NCI-H69 (cell line): ENCODE measurements at regions not wholly inside any gene's neighbourhood (a gene's known extent, or its start where the extent isn't known, plus 50 kb on each side); places are given as distances from the start of the nearest gene placed in this dataset.
A peak's percentile ranks its signal among the peaks of the same experiment; 100 is the strongest.

ENCODE experiments used
- DNase-seq: peaks from one replicate; lab custom pipeline; 2025; lab: John Stamatoyannopoulos, UW

DNA sequence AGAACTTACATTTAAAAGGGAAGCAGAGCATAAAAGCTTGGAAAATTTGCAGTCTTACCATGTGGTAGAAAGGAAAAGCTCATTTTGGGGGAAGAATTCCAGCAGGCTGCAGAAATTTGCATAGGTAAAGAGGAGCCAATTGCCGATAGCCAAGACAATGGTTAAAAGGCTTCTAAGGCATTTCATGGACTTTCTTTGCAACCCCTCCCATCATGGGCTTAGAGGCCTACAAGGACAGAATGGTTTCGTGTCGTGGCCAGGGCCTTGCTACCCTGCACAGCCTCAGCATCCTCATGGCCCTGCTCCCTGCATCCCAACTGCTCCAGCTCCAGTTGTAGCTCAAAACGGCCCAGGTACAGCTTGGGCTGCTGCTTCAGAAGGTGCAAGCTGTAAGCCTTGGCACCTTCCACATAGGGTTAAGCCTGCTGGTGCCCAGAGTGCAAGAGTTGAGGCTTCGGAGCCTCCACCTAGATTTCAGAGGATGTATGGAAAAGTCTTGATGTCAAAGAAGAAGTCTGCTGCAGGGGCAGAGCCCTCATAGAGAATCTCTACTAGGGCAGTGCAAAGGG lies 420.3 kb downstream of the PCDH17 start:
- DNase-seq, result no peak

DNA sequence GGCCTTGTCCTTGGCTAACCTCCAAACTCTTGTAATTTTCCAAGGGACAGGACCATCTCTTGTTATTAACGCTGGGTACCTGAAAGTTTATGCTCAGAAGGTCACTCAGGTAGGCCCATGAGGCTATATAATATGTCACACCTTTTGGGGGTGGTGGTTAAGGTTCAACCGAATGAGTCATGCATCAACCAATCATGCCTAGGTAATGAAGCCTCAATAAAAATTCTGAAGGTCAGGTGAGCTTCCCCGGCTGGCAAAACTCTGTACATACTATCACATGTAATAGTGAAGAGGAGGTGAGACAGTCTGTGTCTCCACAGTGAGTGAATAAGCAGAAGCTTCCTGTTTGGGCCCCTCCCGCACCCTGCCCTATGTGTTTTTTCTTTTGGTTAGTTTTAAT lies 424.9 kb downstream of the PCDH17 start:
- DNase-seq, result no peak

DNA sequence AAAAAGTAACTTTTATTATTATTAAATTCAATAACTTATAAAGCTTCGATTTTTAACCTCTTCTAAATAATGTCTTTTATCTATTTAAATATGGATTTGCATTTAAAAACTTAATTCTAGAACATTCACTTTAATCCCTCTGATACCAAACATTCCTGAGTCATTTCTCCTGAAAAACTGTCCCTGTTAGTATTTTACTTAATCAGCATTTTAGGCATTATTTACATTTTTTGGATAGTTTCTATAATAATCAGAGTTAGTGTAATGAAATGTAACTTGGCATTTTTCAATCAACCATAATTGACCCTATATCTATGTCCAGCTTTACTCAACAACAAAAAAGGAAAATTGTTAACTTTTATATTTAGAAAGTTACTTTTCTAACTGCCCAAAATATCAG lies 428.1 kb downstream of the PCDH17 start:
- no peak for DNase-seq

DNA sequence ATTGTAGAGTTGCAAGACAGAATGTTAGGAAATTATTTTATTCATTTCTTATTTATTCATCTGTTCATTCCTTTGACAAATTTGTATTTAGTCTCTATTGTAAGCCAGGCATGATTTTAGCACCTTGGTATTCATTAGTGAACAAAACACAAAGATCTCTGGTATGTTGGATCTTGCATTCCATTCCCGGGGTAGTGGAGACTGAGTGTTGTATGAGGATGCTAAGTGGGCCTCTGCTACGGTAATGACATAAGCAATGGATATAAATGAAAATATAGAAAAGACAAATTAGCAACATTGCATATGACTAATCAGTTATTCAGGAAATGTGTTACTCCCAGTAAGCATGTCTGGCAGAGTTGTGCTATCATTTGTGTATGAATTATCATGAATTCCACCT lies 449.3 kb downstream of the PCDH17 start:
- no peak for DNase-seq

DNA sequence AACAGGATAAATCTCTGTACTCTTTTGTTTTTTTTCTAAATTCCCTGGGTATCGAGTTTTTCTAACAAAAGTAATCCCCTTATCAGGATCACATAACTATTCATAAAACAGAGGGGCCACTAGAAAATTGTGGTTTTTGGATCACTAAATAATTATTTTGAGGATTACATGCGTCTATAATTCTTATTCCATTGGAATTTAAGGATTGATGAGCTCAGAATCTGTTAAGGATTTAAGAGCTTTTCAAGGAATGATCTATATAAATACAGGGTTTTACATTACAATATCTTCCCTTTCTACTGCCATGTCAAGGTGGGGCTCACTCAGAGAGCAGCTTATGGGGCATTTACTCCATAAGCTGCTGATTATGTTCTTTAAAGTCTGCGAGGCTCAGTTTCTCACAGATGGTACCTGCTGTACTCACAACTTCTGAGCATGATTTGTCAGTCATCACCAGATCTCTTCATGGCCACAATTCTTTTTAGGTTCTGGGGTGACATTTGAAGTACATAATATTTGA lies 449.8 kb downstream of the PCDH17 start:
- DNase-seq, result no peak

DNA sequence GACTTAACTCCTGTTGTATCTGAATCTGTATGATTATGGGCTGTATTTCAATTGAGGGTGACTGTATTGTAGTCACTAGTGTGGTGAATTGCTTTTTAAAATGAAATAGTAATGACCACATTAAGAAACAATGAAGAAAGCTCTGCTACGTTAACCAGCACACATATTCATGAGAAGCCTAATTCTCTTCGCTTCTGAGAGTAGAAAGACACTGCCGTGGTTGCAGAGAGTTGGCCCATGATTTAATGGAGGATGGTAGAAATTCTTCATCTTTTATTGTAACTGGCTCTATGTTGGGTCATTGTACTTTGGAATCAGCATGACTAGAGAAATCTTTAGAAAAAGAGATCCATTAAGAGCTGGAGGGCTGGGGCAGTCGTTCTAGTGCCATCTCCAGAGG lies 451.5 kb downstream of the PCDH17 start:
- no peak for DNase-seq

DNA sequence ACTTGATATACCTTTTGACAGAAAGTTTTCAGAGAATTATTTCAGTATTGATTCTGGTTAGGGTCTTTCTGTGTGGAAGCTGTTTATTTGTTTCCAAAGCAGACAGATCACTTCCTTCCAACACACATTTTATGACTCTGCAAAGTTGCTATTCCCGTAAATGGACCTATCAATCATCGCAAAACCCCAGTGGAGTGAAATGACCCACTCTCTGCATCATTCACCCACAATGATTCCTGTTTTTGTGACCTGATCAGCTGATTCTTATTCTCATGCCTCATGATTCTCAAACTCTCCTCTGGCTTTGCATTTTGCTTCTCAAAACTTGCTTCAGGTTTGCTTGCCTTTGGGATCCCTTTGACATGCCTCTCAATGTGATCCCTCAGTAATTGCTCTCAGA lies 453.7 kb downstream of the PCDH17 start:
- no peak for DNase-seq

DNA sequence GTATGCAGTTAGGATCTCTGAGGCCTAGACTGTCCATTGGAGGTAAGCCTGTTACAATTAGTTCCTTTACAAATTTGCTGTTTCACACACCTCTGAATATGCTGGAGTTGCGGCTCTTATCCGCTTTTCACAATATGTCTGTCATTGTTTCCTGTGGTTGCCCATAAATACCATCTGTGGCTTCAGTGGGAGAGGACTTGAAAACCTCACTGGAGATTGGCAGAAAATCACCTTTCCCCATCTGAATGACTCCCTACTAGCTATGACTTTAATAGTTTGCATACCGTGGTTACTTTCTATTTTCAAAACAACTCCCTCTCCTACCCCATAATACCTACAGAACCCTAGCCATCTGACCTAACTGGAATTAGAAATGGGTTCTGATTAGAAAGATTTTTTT lies 454.3 kb downstream of the PCDH17 start:
- no peak for DNase-seq

DNA sequence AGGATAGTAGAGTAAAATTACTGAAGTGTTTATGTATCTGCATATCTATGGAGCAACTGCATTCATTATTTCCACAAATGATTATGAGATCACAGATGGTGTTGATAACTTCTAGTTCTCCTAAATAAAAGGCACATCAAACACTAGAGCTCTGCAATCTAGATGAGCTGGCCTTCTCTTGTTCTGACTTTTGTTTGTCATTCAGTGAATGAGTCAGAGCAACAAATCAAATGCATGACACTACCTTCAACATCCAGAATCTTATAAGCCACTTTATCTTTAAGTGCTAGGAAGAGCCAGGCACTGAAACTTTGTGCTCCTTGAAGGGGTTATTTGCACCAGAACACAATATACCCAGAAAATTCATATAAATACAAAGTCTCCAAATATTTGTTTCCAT lies 456.0 kb downstream of the PCDH17 start:
- DNase-seq, result no peak

DNA sequence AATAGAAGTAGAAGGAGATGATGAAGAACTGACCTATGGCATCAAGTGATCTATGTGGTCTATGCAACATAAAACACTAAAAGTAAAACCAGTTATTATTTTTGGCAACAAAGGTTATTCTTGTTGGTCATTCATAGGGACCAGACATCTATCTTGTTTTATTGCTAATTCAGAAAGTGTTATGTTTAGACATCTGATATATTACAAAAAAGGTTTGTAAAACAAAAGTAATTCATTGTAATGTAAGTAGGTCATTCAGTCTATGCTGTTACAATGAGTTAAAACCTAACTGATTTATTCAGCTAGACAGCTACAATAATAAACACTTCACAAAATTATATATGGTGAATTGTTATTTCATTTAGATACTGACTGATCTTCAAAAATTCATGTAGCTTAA lies 461.9 kb downstream of the PCDH17 start:
- DNase-seq, result no peak

DNA sequence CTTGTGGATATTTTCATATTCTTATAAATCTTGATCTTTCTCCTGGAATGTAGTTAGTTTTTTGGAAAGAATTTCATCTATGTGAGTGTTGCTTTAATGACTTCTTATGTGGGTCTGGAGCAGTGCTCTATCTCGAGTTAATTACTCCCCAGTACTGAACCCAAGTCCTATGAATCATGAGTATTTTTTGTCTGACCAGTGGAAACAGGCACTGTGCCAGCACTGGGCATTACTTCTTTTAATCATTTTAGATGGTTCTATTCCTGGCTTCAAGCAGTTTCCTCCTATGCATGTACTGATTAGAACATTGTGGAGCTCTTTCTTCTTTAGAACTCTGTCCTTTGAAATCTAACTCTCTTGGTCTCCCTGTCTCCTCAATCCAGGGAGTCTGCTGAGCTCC lies 466.3 kb downstream of the PCDH17 start:
- peak; percentile 3 for DNase-seq

DNA sequence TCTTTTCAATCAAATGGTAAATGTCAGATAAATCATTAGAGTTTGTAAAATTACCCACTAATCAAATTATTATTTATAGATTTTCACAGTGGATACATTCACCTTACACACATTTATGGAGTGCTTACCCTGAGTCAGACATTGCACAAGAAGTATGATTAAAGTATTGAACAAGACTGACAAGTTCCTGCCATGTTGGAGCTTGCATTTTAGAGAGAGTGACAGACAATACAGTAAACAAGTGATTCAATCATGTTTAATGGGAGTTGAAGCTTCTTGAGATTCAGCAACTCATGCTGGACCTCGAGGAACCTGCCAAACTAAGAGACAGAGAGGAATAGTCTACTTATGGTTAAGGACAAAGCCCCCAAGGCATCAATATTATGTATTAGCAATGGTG lies 487.8 kb downstream of the PCDH17 start:
- no peak for DNase-seq

DNA sequence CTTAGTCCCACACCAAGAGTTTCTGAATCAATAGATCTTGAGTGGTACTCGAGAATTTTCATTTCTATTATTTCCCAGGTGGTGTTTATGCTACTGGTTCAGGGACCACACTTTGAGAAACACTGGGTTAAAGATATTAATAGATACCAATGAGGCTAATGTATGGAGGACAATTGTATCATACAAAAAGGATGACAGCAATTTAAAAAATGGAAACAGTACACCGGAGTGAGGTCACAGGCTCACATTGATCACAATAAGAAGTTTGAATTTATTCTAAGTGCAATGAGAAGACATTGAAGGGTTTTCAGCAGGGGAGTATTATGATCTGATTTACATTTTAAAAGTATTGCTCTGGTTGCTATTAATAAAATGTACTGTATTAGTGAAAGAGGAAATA lies 488.3 kb downstream of the PCDH17 start:
- DNase-seq, result no peak

DNA sequence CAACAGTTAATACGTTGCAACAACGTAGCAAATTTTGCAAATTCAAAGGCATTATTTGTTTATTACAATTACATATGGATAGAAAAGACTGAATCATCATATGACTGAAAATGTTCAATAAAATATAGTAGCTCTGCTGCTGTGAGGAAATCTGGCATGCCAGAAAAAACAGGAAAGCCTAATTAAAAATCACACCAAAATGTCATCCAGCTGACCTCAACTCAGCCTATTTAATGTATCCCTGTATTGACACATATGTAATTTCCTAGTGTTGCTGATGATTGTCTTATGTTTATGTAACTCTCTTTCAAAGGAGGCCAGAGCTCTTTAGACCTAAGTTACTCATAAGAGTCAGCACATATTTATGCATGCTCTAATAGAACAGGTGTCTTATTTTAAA lies 495.0 kb downstream of the PCDH17 start:
- DNase-seq, result no peak

DNA sequence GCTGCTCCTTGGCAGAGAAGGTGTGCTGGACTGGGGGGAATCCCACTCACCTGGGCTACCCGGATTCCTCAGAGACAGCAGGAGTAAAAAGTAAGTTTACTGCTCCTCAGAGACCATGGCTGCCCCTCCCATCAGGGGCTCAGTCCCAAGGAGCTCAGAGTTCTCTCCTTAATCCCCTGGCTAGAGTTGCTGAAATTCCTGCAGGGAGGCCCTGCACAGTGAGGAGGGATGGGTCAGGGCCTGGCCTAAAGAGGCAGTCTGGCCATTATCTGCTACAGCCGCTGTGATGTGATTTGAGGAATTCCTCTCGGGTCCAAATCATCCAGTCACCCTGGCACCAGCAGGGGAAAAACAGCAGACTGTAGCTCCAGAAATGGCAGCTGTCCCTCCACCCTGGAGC lies 502.5 kb downstream of the PCDH17 start:
- no peak for DNase-seq

DNA sequence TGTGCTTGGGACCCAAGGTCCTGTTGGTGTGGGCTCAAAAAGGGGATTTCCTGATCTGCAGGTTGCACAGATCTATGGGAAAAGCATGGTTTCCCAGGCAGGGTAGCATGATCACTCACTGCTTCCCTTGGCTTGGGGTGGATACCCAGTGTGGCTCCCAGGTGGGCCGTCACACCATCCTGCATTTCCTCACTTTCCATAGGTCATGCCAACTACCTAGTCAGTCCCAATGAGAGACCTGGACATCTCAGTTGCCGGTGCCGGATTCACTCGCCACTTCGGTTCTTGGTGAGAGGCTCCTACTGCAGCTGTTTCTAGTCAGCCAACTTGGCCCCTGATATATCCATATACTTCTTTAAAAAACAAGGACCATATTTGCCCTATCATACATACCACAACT lies 503.0 kb downstream of the PCDH17 start:
- no peak for DNase-seq

DNA sequence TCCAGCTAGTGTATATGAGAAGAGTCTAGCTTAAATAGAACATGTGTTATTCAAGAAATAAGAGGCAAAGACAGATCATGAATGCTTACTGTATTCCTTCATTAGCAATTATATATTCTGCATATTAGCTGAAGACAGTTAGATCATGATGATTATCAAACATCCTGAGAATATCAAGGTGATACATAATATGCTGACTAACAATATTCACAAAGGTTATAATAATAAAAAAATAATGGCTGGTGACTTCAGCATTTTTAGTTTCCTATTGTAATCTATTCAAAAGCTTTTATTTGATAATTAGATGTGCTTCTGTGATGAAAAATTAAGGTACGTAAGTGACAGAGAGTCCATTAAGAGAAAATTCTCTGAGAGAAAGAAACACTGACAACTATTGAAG lies 511.4 kb downstream of the PCDH17 start:
- DNase-seq, result no peak

DNA sequence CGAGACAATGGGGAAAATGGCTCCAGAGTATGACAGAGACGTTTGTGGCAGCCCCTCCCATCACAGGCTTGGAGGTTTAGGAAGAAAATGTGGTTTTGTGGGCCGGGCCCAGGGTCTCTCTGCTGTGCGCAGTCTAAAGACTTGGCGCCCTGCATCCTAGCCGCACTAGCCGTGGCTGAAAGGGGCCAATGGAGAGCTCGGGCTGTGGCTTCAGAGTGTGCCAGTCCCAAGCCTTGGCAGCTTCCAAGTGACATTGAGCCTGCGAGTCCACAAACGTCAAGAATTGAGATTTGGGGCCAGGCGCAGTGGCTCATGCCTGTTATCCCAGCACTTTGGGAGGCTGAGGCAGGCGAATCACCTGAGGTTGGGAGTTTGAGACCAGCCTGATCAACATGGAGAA lies 513.1 kb downstream of the PCDH17 start:
- DNase-seq, result no peak

DNA sequence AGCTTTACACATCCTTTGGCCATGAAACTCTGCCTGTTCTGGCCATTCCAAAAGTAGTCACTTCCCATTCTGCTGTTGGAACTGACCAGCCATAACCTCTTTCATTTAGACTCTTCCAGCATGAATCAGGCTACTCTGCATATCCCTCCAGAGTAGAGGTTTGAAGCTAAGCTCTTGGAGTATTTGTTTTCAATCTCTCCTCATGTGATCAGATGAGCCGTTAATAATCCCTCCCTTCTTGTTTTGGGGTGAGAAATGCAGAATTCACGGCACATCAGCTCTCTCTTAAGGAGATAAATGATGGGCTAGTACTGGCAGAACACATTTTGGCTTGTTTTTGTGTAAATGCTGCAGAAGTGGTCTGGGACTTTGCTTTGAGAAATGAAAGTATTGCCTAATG lies 519.9 kb downstream of the PCDH17 start:
- no peak for DNase-seq

DNA sequence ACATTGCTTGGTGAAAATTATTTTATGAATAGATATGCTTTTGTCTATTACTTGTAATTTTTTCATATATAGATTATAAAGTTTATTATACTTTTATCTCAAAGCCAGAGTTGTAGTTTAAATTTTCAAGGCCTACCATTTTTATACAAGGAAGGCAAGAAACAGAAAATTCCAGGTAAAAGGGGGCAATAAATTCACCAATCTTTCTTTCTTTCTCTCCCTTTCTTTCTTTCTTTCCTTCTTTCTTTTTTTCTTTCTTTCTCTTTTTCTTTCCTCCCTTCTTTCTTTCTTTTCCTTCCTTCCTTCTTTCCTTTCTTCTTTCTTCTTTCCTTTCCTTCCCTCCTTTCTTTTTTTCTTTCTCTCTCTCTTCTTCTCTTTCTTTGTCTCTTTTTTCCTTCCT lies 529.4 kb downstream of the PCDH17 start:
- DNase-seq, result no peak

DNA sequence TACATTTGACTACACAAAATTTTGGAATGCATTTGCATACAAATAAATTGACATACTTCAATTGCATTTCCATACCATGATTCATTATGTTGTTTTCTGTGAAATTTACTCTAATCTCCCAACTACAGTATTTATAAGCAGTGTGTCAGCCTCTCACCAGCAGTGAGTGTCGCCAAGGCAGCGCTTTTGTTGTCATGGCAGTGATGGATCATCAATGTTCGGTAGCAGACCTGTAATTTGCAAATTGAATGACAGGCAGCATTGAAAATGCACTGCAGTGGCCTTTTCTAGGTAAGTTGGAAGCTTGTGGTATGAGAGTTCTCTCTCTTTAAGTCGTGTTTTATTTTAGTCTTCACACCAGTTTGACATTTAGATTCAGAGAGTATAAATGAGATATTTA lies 534.1 kb downstream of the PCDH17 start:
- DNase-seq, result peak; percentile 77

DNA sequence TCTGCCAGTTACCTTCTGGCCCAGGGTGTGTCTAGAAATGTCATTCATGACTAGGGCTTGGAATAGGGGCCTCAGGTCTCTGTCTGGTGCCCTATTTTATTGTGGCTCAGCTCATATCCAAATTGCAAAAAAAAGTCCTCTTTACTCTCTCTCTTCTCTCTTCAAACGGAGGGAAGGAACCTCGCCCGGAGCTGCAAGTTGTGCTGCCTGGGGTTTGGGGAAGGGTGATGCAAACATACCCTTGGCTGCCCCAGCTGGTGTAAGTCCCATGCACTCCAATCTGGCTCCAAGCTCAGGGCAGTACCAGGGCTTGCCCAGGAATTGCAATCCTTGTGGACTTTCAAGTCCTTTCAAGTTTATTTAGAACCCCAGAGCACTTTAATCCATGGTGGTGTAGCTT lies 549.6 kb downstream of the PCDH17 start:
- DNase-seq, result no peak

DNA sequence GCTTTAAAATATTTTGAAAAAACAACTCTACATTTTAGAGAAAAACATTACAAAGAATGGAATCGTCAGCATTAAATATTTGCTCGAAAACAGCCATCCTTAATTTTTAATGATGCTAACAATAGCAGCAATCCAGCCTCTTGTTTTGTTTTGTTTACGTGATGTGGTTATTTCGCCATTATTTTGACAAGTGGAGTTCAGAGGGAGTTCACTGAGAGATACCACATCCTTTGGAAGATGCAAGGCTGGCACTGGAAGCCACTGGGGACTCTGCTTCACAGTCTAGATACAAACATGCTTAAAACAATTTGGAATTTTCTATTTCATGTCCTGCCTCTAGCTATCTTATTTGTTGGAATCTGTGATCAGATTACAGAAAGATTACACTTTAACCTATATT lies 556.3 kb downstream of the PCDH17 start:
- no peak for DNase-seq

DNA sequence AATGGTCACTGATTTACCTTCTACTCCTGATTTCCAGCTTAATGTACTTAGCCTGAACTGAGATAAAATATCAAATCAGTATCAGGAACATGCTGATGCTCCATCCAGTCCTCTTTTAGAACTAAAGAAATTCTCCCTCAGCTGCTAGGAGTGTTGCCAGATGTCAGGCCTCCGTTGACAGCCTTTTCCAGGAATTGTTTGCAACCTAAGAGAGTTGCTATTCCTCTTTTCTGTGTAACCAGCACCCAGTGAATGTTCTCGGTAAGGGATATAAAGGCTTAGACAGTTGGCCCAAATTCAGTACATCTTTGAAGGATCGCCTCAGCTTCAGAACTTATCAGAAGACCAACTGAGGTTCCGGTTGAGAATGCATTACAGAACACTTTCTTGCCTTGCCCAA lies 559.0 kb downstream of the PCDH17 start:
- DNase-seq, result no peak

DNA sequence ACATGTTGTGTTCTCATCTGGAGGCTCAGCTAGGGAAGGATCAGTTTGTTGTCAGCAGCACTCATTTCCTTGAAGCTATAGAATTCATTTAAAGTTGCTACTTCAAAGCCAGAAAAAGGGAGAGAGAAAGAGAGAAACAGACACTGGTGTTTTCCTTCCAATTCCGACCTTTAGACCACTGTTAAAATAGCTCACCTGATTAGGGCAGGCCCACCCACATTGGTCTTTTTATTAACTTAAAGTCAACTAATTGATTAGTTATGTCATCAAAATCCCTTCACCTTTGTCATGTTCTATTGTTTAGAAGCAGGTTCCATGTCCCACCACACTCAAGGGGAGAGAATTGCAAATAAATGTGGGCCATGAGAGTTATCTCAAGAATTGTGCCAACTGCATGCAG lies 560.2 kb downstream of the PCDH17 start:
- no peak for DNase-seq
